HG03280 (cell line): ENCODE measurements at regions not wholly inside any gene's neighbourhood (a gene's known extent, or its start where the extent isn't known, plus 50 kb on each side); places are given as distances from the start of the nearest gene placed in this dataset.
"Not testable (repeated sequence)": the region's sequence is repeated elsewhere in the genome, so short reads cannot be mapped to it uniquely, and the experiment has no call there.

Source experiments
- ATAC-seq: cut with Tn5 transposase; IDR thresholded peaks from one replicate; pipeline ENCODE4 v1.9.1; 2021; ENCODE audit warnings: mild to moderate bottlenecking, moderate library complexity; ENCODE audit not compliant: unreplicated experiment

DNA sequence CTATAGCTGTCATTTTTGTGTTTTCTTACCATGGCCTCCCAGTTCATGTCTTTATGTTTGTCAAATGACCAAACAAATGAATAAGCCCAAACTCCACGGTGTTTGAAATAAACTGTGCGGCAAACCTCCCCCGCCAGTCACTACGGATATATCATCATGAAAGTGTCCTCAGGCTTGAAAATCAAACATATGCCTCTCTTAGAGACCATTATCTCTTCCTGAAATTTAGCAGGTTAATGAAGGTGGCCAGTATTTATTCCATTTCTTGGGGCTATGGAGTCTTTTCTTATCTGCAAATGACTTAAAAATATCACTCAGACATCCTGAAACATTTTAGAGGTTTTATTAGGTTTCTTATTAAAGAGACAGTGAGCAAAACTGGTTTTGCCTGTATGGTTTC lies 610.3 kb upstream of the CDH5 start:
- ATAC-seq, result no peak

DNA sequence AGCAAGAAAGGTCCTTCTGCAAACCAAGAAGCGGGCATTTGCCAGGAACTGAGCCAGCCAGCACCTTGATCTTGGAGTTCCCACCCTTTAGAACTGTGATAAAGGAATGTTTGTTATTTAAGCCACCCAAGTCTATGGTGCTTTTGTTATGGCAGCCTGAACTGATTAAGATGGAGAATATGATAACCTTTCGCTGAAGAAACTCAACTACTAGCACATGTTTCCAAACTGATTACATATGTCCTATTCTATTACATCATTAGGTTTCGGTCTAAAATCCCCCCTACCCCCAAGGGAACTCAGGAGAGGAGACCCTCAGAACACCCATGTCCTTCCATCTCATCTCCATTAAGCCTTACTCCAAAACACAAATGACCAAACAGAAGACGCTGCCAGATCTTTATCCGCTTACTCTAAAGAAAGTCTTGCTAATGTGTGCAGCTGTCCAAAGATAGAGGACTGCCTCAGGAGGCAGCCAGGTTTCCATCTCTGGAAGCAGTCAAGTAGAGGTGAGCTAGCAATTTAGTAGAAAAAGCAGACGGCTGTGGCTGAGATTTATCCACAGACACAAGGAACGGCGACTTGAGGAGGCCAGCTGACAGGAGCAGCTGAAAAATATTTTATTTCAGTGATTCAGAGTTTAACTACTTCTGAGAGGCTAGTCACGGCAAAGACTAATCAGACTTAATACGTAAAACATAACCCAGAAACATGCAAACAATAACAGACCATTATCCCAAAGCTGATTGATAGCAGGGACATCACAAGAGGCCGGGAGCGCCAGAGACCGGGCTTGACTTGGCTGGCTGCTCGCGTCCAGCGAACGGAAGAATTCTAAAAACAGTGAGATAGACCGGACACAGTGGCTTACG lies 611.4 kb upstream of the CDH5 start:
- no peak for ATAC-seq

DNA sequence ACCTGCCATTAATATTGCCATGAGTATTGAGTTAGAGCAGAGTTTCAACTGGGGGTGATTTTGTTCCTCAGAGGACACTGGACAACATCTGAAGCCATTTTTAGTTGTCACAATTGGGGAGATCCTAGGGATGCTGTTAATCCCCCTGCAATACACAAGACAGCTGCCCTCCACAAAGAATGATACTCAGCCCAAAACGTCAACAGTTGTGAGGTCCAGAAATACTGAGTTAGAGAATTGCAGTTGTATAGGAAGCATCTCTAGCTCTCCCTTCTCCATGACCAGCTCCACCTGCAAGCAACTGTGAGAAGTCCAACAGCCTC lies 614.0 kb upstream of the CDH5 start:
- no peak for ATAC-seq

DNA sequence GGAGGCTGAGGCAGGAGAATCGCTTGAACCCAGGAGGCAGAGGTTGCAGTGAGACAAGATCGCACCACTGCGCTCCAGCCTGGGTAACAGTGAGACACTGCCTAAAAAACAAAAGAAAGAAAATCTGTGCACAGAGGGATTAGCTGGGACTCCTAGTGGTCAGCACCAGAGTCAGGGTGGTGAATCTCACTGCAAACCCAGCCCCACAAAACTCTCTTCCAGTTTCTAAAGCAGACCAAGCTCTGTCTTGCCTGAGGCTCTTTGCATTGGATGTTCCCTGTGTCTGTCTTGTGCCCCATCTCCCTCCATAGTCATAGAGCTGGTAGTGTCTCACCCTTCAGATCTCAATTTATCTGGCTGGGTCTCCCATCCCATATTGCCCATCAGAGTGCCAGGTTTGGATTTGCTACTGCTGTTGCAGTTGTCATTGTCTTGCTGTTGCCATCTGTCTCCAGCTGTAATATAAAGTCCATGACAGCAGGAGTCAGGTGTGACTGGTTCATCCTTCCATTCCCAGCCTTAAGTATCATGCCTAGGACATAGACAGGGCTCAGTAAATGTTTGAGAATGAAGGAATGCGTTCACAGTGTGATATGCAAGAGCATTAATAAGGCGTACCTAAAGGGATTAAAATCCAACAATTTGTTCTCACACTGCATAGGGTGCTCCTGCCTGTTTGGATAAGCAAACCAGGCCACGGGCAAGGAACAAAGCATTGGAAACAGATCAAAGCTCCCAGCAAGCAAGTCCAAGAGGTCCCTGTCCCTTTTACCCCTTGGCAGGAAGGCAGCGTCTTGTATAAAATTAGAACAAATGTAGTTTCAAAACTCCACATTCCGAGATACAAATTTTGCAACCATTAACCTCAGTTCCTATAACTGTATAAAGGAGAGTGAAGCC lies 614.6 kb upstream of the CDH5 start:
- no peak for ATAC-seq

DNA sequence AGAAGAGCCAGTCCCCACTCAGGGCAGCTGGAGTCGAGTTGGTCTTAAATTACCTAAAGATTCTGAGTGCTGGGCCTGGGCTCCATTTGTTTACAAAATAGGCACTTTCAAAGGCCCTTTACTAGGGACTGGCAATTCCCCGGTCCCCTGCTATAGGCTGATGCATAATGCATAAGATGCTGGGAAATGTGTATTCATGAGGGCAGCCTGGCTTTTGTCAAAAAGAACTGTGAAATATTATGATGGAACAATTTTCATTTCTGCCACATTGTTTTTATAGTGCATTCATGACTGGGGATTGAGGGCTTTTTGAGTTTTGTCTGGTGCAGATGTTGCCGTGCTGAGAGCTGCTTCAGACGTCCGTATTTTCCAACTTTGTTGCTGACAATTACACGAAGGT lies 617.0 kb upstream of the CDH5 start:
- no peak for ATAC-seq

DNA sequence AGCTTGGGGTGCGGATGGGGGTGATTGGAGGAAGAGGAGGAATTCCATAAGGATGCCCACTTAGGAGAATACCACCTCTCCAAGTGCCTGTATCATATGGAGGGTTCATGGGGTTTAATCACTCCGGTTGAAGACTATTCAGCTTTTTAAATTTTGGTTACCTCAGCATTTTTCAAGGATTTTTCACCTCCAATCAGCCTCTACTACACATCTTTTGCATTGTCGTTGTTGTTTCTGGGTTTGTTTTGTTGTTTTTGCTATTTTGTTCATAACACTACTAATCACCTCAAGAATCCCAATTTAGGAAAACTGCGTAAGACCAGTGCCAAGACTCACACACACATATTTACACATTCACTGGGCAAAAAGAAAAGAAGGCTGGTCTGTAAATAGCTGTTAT lies 619.5 kb upstream of the CDH5 start:
- ATAC-seq, result no peak

DNA sequence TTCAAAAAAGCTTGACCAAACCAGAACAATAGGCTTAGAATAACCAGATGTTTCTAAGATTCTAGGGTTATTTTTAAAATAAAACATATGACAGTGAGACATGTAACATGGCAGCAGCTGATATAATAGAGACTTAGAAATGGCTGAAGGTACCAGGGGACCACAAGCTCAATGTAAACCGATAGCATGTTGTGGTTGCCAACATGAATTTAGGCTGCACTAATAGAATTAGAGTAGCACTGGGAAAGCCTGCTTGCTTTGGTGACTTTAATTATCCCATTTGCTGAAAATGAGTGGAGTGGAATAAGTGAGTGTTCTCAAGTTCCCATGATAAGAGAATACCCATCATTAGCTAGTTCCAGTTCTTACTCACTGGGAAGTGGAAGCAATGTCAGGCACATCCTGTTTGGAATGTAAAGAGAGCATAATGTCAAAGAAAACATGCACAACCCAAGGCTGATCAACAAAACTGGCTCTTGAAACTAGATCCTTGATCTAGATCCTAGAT lies 621.2 kb upstream of the CDH5 start:
- no peak for ATAC-seq

DNA sequence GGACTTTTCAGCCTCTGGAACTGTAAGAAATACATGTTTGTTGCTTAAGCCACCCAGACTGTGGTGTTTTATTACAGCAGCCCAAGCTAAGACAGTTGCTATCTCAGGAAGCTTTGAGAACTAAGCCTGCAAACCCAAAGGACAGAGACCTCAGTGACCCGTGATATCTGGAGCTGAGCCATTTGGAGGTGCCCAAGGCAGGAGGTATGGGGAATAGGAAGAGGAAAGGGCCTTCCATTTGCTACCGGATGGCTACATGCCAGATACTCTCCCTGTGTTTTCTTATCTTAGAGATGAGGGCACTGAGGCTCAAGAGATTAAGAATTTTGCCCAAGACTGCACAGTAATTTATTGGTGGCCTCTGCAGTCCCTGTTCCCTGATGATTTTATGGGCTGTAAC lies 622.1 kb upstream of the CDH5 start:
- ATAC-seq, result no peak

DNA sequence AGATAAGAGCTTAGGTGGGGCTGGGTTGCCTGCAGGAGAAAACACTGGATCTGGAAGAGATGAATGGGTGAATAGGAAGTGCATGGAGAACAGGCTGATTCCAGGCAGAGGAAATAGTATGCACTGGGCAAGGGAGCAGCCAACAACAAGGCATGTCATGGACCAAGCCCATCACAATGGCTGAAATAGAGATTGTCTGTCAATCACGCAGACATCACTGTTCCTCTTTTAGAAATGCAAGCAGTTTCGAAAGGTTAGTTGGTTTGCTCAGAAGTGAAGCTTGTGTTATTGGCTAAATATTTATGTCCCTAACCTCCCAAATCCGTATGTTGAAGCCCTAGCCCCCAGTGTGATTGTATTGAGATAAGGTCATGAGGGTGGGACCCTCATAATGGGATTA lies 621.7 kb upstream of the CDH11 start:
- ATAC-seq, result no peak

DNA sequence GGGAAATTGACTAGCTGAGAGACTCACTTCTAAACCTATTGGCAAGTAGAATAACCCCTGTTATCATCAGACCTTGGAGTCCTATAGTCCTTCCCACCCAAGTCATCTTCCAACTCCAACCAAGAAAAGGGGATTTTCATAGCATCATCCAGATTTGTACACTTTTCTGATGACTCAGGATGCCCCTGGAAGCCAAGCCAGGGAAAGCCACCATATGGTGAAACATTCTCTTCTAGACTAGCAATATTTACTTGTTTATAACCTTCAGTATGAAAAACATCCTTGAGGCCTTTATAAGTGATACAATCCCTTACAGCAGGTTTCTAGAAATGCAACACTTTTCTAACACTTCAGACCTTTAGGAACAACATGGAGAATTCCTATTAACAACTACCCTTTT lies 618.8 kb upstream of the CDH11 start:
- no peak for ATAC-seq

DNA sequence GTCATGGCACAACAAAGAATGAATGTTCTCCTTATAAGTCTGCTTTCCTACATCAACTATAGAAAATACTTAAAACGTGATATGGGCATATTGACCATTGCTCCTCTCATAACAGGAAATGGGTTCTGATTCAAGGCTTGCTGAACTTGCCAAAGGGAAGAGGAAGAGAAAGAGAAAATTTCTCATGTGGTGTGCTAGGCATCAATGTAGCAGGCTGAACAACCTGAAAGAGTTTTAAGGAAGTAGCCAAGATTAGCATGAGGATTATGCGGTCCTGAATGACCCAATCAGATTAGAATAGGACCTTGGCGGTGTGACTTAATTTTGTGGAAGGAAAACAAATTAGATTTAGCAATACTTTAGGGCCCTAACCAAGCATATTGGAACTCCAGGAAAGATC lies 617.7 kb upstream of the CDH11 start:
- ATAC-seq, result no peak

DNA sequence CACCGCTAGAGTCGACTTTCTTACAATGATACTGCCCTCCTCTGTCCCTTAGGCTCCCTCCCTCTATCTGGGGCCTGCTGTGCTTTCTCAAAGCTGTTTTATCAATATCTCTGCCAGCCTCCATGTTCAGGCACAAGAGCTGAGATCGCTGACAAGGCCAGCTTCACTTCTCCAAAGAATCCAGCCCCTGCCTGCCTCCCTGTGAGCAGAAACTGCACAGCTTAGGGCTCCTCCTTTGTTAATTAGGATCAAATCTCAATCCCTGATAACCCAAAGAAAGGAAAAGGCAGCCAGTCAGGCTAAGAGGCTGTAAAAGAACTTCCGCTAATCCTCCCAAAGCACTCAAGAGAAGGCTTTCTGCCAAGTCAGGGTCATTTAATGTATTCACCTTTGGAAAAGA lies 616.0 kb upstream of the CDH11 start:
- no peak for ATAC-seq

DNA sequence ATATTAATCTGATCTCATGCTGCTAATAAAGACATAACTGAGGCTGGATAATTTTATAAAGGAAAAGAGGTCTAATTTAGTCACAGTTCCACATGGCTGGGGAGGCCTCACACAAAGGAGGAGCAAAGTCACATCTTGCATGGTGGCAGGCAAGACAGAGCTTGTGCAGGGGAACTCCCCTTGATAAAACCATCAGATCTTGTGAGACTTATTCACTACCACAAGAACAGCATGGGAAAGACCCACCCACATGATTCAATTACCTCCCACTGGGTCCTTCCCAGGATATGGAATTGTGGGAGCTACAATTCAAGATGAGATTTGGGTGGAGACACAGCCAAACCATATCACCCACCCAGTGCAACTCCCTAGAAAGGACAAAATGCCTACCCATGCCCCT lies 613.8 kb upstream of the CDH11 start:
- ATAC-seq, result not testable (repeated sequence)

DNA sequence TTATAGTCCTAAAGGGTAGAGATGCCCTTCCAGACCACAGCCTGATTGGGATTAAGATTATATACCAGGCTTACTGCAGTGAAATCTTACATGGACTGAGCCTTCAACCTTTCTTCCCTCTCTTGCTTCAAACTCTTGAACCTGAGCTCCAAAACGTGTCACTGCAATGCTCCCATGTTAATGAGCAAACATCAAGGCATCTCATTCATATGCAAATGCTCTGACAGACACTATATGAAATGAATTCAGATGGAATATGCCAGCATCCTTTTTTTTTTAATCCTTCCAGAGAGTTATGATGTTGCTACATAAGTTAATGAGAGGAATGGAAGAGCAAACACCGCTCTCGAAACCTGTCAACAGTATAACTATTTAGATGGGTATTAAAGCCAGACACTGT lies 611.9 kb upstream of the CDH11 start:
- no peak for ATAC-seq

DNA sequence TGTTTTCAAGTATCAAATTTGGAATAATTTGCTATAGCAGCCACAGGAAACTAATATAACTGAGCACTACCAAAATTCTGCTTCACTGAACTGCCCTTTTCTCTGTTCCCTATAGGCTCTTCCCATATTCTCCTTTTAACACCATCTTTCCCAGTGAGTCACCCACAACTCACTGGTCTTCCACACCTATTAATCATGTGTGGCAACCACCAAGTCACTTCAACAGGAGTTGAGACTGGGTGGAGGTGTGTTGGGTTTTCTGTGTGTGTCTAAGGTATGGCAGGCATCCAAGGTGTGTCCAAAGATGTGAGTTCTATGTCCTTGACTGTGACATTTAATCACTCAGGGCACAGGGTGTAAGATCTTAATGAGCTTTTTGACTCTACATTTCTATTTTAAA lies 610.0 kb upstream of the CDH11 start:
- ATAC-seq, result no peak

DNA sequence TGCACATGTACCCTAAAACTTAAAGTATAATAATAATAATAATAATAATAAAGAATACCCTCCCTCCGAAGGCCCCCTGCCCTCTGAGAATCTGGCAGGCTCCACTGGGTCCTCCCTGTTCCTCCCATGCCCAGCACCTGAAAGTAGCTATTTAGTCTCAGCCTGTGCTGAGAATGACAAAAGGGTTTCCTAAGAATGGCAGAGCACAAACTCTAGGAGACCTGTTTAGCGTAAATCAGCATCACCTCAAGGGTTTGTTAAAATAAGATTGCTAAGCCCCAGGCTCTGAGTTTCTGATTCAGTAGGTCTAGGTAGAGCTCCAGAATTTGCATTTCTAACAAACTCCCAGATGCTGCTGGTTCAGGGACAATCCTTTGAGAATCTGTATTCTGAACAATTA lies 606.8 kb upstream of the CDH11 start:
- ATAC-seq, result no peak

DNA sequence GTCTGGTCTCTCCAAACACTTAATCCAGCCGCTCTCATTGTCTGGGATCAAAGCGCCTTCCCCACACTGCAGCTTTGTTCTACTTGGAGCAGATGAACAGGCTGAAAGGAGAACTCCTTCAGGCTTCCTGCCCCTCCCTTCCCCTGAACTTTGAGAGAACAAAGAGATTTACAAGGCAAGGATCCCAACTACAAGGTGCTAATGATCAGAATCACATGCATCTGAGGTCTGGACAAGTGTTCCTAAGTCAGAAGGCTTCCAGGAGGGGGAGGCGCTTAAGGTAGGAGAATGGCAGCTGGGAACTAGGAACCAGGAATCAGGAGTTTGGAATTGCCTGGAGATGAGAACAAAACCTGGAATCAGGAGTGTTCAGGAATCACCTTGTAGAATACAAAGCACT lies 606.3 kb upstream of the CDH11 start:
- no peak for ATAC-seq

DNA sequence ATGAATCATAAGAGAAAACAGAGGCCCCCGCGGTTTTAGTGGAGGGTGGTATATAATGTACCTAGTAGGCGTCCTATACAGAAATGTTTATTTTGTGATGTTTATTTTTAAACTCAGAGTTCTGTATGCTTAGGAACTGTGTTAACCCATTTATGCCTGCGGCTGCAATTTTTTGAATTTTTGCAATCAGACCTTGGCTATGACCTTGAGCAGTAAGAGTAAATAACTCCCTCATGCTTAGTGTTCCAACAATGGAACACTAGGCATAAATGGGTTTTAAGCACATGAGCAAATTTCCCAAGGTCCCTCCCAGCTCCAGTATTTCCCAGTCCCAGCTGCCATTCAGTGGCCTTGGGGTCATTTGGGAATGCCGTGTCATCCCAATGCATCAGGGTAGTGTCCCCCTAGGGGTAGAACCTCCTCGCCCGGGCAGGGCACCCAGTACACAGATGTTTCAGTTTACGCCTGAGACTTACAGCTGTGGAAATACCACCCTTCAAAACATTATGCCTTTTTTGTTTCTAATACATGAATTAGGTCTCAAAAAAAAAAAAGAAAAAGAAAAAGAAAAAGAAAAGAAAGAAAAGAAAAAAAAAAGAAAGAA lies 605.8 kb upstream of the CDH11 start:
- ATAC-seq, result no peak

DNA sequence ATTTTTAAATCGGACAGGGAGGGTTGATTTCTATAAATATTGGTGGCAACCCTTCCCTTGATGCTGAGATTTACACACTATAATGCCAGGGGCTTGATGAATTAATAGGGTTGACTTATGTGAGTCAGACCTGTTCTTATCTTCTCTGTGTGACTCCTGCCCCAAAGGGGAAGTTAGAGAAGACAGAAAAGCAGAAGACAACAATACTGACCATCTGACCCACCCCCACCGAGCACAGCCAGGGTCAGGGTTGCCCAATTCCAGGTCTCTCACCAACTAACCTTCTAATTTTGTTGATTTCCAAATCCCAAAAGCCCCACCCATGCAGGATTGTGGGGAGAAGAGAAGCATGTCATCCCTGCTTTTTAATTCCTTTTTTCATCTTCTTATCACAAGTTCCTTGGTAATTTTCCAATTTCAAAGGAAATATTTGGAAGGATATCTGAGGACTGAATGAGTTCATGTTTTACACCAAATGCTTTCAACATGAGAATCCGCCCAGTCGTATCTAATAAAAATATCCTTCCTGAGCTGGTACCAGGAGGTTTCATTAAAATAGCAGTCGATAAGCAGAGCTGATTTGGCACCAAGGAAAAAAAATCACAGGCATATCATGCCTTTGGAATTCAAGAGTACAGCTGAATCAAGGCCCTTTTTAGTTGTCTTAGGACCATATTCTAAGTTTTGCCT lies 603.4 kb upstream of the CDH11 start:
- no peak for ATAC-seq

DNA sequence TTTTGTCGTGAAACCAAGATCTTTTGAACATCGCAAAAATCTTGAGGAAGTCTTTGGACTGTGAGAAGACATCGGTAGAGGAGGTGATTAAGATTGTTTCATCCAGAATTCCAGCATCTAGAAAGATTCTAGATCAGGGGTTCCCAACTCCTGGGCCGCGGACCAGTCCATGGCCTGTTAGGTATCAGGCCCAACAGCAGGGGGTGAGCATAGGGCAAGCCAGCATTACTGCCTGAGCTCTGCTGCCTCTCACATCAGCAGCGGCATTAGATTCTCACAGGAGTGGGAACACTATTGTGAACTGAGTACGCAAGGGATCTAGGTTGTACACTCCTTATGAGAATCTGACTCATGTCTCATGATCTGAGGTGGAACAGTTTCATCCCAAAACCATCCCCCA lies 600.6 kb upstream of the CDH11 start:
- no peak for ATAC-seq

DNA sequence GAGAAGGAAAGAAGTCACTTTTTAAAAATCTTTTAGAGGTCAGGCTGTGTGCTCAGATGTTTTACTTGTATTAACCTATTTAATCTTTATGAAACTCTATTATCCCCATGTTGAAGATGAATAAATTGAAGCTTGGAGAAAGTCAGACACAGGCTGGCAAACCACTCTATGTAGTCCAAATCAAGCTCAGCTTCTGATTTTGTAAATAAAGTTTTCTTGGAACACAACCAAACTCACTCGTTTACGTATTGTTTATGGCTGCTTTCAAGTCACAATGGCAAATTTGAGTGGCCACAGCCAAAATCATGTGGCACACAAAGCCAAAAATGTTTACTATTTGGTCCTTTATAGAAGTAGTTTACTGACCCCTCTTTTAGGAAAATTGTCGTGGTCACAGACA lies 596.0 kb upstream of the CDH11 start:
- ATAC-seq, result no peak
